Keratinocyte (primary cell): ENCODE measurements at regions not wholly inside any gene's neighbourhood (a gene's known extent, or its start where the extent isn't known, plus 50 kb on each side); places are given as distances from the start of the nearest gene placed in this dataset.

ENCODE experiments used
- DNase-seq: peaks from one replicate; pipeline ENCODE4 v3.0.0-alpha.2; 2011; ENCODE audit warnings: low read depth, missing footprints, low spot score
- FAIRE-seq: peaks from 2 replicates; lab custom pipeline; 2011; peaks lifted over from hg19 to GRCh38; lab: Jason Lieb, UNC
- H2AFZ ChIP-seq: 2 replicates; pipeline ENCODE4 v1.6.0; 2012; ENCODE audit warnings: low read length, control low read depth, inconsistent platforms; ENCODE audit not compliant: control insufficient read depth
- H3K27ac ChIP-seq: 2 replicates; pipeline ENCODE4 v1.5.1; 2011; ENCODE audit warnings: low read length; ENCODE audit not compliant: control insufficient read depth, insufficient read depth
- H3K27me3 ChIP-seq: 3 replicates; pipeline ENCODE4 v1.6.0; 2011; ENCODE audit warnings: low read length; ENCODE audit not compliant: control insufficient read depth, insufficient read depth; ENCODE audit errors: extremely low read depth
- H3K36me3 ChIP-seq, 2 experiments: 2 replicates in 1 of 2; 3 replicates in 1 of 2; pipeline ENCODE4 v1.5.1; 2011; ENCODE audit warnings: low read length in 2 of 2, mild to moderate bottlenecking in 1 of 2; ENCODE audit not compliant: control insufficient read depth in 2 of 2, insufficient read depth in 2 of 2; ENCODE audit errors: extremely low read depth in 1 of 2
- H3K4me1 ChIP-seq: 3 replicates; pipeline ENCODE4 v1.5.1; 2011; ENCODE audit warnings: low read length; ENCODE audit not compliant: control insufficient read depth, insufficient read depth; ENCODE audit errors: extremely low read depth
- H3K4me2 ChIP-seq: 3 replicates; pipeline ENCODE4 v1.6.0; 2011; ENCODE audit warnings: low read depth, low read length; ENCODE audit not compliant: control insufficient read depth, insufficient read depth; ENCODE audit errors: extremely low read depth
- H3K4me3 ChIP-seq, 3 experiments: fragments of 200-600 bp in 1 of 3; sonication (generic) in 1 of 3; 2 replicates in 2 of 3; 3 replicates in 1 of 3; pipeline ENCODE4 v1.5.1; 2011 to 2016; ENCODE audit warnings: low read length in 3 of 3, mild to moderate bottlenecking in 3 of 3, control low read depth in 2 of 3, inconsistent platforms in 1 of 3, low read depth in 1 of 3, mixed read lengths in 1 of 3, mixed run types in 1 of 3, moderate library complexity in 1 of 3; ENCODE audit not compliant: control insufficient read depth in 2 of 3, insufficient read depth in 2 of 3; ENCODE audit errors: extremely low read depth in 1 of 3
- H3K79me2 ChIP-seq: 2 replicates; pipeline ENCODE4 v1.6.0; 2012; ENCODE audit warnings: low read length; ENCODE audit not compliant: control insufficient read depth, insufficient read depth
- H3K9ac ChIP-seq: 3 replicates; pipeline ENCODE4 v1.6.0; 2011; ENCODE audit warnings: low read length; ENCODE audit not compliant: control insufficient read depth, insufficient read depth; ENCODE audit errors: extremely low read depth
- H3K9me1 ChIP-seq: 3 replicates; pipeline ENCODE4 v1.6.0; 2011; ENCODE audit warnings: low read length; ENCODE audit not compliant: control insufficient read depth, insufficient read depth; ENCODE audit errors: extremely low read depth
- H3K9me3 ChIP-seq: 2 replicates; pipeline ENCODE4 v1.5.1; 2012; ENCODE audit warnings: low read depth, low read length; ENCODE audit not compliant: control insufficient read depth
- H4K20me1 ChIP-seq: 3 replicates; pipeline ENCODE4 v1.6.0; 2011; ENCODE audit warnings: low read length; ENCODE audit not compliant: control insufficient read depth, insufficient read depth; ENCODE audit errors: extremely low read depth
- EZH2 ChIP-seq: IDR thresholded peaks from one replicate; pipeline ENCODE4 v1.6.1; 2012; ENCODE audit warnings: inconsistent platforms, mild to moderate bottlenecking, low read length, moderate library complexity
- dilution Hi-C: fragments of 300-500 bp; cut with MboI; formaldehyde crosslinking; loops from one replicate; pipeline ENCODE4 v1.7.0; 2020; ENCODE audit warnings: low sequenced_read_pairs; ENCODE audit not compliant: extremely low pct_ligation_motif_present
- TF ChIP-seq, protein P1 (sequence below), 3 experiments: IDR thresholded peaks in 1 of 3; conservative IDR thresholded peaks in 1 of 3; optimal IDR thresholded peaks in 1 of 3; 2 replicates in 2 of 3; 3 replicates in 1 of 3; pipeline versions ENCODE3 to v1.5.1; 2011; ENCODE audit warnings: low read length in 3 of 3, mild to moderate bottlenecking in 3 of 3, moderate library complexity in 2 of 3, control low read depth in 1 of 3, inconsistent platforms in 1 of 3; ENCODE audit not compliant: insufficient read depth in 2 of 3; ENCODE audit errors: extremely low read depth in 1 of 3

DNA sequence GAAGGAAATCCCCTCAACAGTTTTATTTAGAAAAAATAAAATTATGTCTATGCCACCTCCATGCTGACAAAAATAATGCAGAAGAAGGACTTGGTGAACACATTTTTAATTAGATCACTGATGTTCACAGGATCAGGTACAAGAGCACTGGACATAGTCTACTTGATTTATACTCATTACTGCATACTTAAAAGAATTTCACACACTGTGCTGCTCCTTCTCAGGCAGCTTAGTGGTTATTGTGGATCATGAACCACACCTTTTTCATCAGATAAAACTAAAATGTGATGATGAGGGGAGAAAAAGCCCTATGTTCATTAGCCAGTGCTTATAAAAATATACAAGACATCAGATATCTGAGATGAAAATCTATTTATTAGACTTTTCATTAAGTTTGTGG is 103.3 kb upstream of the DPH5 start:
- FAIRE-seq (no peak), DNase-seq (no peak)
- Histone ChIP-seq H3K27ac (no peak overlapping the region), H3K36me3 (no peaks in the 10 kb centered on the region), H3K9me3 (no peaks in the 10 kb centered on the region), H4K20me1 (no peaks in the 10 kb centered on the region), H3K27me3 (no peaks in the 10 kb centered on the region), H3K4me3 (no peak overlapping the region), H3K4me2 (no peak overlapping the region), H3K9me1 (no peaks in the 10 kb centered on the region), H3K79me2 (no peaks in the 10 kb centered on the region), H3K9ac (no peak overlapping the region), H3K4me1 (no peaks in the 10 kb centered on the region), H2AFZ (no peak overlapping the region)
- dilution Hi-C loops, result no loop called here
- TF ChIP-seq EZH2, result no peak
- TF ChIP-seq, protein P1, sequence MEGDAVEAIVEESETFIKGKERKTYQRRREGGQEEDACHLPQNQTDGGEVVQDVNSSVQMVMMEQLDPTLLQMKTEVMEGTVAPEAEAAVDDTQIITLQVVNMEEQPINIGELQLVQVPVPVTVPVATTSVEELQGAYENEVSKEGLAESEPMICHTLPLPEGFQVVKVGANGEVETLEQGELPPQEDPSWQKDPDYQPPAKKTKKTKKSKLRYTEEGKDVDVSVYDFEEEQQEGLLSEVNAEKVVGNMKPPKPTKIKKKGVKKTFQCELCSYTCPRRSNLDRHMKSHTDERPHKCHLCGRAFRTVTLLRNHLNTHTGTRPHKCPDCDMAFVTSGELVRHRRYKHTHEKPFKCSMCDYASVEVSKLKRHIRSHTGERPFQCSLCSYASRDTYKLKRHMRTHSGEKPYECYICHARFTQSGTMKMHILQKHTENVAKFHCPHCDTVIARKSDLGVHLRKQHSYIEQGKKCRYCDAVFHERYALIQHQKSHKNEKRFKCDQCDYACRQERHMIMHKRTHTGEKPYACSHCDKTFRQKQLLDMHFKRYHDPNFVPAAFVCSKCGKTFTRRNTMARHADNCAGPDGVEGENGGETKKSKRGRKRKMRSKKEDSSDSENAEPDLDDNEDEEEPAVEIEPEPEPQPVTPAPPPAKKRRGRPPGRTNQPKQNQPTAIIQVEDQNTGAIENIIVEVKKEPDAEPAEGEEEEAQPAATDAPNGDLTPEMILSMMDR (optimal IDR thresholded peaks at IDR 0.05 in 1 of 3, IDR thresholded peaks at IDR 0.05 in 1 of 3, conservative IDR thresholded peaks at IDR 0.05 in 1 of 3; ENCODE audit: extremely low read depth in 1 of 3, insufficient read depth in 2 of 3, low read length in 3 of 3), result no peak

DNA sequence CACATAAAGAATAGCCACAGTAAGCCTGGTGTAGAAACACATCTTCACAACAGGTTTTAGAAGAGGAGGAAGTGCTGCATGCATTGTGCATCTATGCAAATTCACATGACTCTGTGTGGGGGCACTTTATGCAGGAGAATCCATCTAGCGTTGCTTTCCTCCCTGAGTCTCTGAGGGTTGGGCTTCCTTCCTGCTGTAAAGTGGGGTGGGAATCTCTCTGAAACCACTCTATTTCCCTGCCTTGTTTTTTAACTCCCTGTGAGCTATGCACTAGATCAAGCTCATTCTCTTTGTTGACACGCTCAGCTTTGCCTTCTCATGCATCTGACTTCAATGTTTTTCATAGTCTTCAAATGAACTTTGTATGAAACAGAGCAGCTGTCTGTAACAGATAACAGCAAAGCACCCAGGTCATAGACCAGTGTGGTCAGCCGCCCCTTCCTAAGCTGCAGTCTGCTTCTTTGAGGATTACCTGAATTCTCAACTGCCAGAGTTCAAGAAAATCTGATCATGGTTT is 102.7 kb upstream of the DPH5 start:
- Histone ChIP-seq H3K79me2 (no peaks in the 10 kb centered on the region), H2AFZ (no peak overlapping the region), H3K27ac (no peak overlapping the region), H3K27me3 (no peaks in the 10 kb centered on the region), H3K9me1 (no peaks in the 10 kb centered on the region), H3K4me1 (no peaks in the 10 kb centered on the region), H3K4me3 (no peak overlapping the region), H4K20me1 (no peaks in the 10 kb centered on the region), H3K9me3 (no peaks in the 10 kb centered on the region), H3K4me2 (no peak overlapping the region), H3K9ac (no peak overlapping the region), H3K36me3 (no peaks in the 10 kb centered on the region)
- no peak for TF ChIP-seq EZH2
- TF ChIP-seq, protein P1 (optimal IDR thresholded peaks at IDR 0.05 in 1 of 3, IDR thresholded peaks at IDR 0.05 in 1 of 3, conservative IDR thresholded peaks at IDR 0.05 in 1 of 3; ENCODE audit: extremely low read depth in 1 of 3, insufficient read depth in 2 of 3, low read length in 3 of 3), result no peak
- DNase-seq, result no peak
- dilution Hi-C loops, result no loop called here
- no peak for FAIRE-seq
